ENCODE measurements at regions not wholly inside any gene's neighbourhood (a gene's known extent, or its start where the extent isn't known, plus 50 kb on each side); places are given as distances from the start of the nearest gene placed in this dataset.
A peak's percentile ranks its signal among the peaks of the same experiment; 100 is the strongest.

DNA sequence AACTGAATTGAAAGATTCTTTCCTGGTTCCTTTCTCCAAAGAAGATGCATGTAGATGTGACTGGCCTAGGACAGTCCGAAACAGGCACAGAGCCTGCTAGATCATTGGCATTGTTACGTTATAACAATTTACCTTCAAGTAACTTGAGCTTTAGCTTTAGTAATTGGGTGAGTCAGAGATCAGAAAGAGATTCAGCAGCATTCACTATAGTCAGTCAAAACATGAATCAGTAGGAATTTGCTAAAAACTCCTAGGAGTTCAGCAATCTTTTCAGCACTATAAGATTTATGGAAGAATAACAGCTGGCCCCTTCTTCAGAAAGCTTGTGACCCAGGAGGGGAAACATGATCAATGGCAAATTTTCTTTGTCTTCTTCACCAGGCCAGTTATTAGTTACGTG is 281.7 kb upstream of the PRDM1 start:
- ATAC-seq: peak; percentile 94

GRCh38 chr6:105804000-105804399 is 282.1 kb upstream of the PRDM1 start:
- TF ChIP-seq PATZ1 (CRISPR knock-in tag; IDR thresholded peaks at IDR 0.05; ENCODE audit: borderline replicate concordance): no peak
- no peak for TF ChIP-seq CSDC2 (CRISPR knock-in tag; IDR thresholded peaks at IDR 0.05)
- TF ChIP-seq ZC3H10 (CRISPR knock-in tag; IDR thresholded peaks at IDR 0.05): no peak
- TF ChIP-seq GLIS3 (CRISPR knock-in tag; IDR thresholded peaks at IDR 0.05): no peak
- TF ChIP-seq ZFP3 (CRISPR knock-in tag; IDR thresholded peaks at IDR 0.05): no peak
- no peak for TF ChIP-seq TCF4 (CRISPR knock-in tag; IDR thresholded peaks at IDR 0.05; ENCODE audit: borderline replicate concordance)
- TF ChIP-seq ZNF70 (CRISPR knock-in tag; IDR thresholded peaks at IDR 0.05): no peak
- no peak for TF ChIP-seq ESRRG (CRISPR knock-in tag; IDR thresholded peaks at IDR 0.05)
- no peak for TF ChIP-seq POU6F1 (CRISPR knock-in tag; IDR thresholded peaks at IDR 0.05; ENCODE audit: borderline replicate concordance, low read depth)
- no peak for TF ChIP-seq SNAI2 (CRISPR knock-in tag; IDR thresholded peaks at IDR 0.05)
- TF ChIP-seq TSHZ2 (CRISPR knock-in tag; IDR thresholded peaks at IDR 0.05): no peak
- peak; percentile 14 for ATAC-seq

More for the DNA sequence above, 281.7 kb upstream of the PRDM1 start:
- TF ChIP-seq TOX (CRISPR knock-in tag; IDR thresholded peaks at IDR 0.05; ENCODE audit: borderline replicate concordance): no peak

DNA sequence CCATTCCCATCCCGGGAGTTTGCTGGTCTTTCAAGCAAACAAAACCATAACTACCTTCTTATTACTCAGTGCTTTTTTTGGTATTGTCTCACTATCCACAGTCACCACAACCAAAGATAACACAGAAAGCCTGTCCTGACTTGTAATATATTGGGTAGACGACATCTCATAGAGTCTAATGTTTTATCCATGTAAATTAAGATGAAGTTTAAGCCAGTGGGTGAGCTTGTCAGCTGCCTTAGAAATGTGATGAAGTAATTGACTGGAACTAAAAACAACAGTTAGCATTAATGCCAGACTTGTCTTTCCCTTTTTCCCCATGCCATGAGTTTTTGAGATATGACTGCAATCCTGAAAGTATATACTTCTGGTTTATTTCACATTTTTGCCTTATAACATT is 282.7 kb upstream of the PRDM1 start:
- 0 out of 3 replicates have a peak, but pooled peaks have one; percentile 11 for ATAC-seq
- TF ChIP-seq TSHZ2 (CRISPR knock-in tag; IDR thresholded peaks at IDR 0.05) (no peak), ZNF70 (CRISPR knock-in tag; IDR thresholded peaks at IDR 0.05) (no peak)

DNA sequence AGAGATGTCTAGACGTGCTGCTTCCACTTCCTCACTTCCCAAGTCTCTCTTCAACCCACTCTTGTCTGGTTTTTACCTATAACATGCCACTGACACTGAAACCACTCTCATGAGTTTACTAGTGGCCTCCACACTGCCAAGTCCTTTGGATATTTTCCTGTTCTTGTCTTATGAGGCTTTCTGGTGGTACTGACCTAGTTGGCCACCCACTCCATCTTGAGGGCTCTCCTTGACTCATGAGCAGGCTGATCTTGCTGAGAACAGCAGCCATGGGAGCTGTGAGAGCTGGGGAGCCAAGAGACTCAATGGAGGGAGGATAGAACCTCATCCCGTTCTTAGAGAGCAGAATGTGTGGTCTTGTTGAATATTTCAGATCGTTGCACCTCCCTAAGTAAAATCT is 283.4 kb upstream of the PRDM1 start:
- ATAC-seq: no peak
- TF ChIP-seq ARNTL (CRISPR knock-in tag; IDR thresholded peaks at IDR 0.05; ENCODE audit: borderline replicate concordance, low read depth) (no peak), RARB (CRISPR knock-in tag; IDR thresholded peaks at IDR 0.05) (no peak), ZFP30 (CRISPR knock-in tag; IDR thresholded peaks at IDR 0.05) (no peak), TOX (CRISPR knock-in tag; IDR thresholded peaks at IDR 0.05; ENCODE audit: borderline replicate concordance) (no peak)

DNA sequence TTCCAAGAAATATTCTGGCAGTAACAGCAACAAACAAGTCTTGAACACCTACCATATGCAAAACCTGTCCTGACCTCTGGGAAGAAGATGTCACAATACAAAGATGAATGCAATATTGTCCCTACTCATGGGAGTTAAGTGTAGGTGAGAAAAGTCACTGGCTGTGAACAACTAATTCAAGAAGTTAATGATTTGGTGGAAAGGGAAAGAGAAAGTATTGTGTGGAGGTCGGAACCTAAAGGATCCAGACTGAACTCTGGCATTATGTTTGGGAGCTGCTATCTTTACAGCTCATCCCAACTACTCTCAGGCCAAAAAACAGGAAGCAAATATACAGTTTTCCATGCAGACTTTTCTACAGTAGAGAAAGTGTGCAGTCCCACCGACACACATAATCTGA is 285.3 kb upstream of the PRDM1 start:
- TF ChIP-seq TOX (CRISPR knock-in tag; IDR thresholded peaks at IDR 0.05; ENCODE audit: borderline replicate concordance): no peak
- no peak for TF ChIP-seq ZNF8 (CRISPR knock-in tag; IDR thresholded peaks at IDR 0.05)
- TF ChIP-seq ZFP30 (CRISPR knock-in tag; IDR thresholded peaks at IDR 0.05): no peak
- TF ChIP-seq CSRNP3 (CRISPR knock-in tag; IDR thresholded peaks at IDR 0.05): no peak
- no peak for TF ChIP-seq TSHZ2 (CRISPR knock-in tag; IDR thresholded peaks at IDR 0.05)
- TF ChIP-seq BACH2 (CRISPR knock-in tag; IDR thresholded peaks at IDR 0.05; ENCODE audit: borderline replicate concordance): no peak
- no peak for TF ChIP-seq ZFP3 (CRISPR knock-in tag; IDR thresholded peaks at IDR 0.05)
- ATAC-seq: no peak

Measured in SK-N-SH treated with all-trans-retinoic acid at 6 μM for 48 hours (cell line).